Activated CD4-positive, alpha-beta memory T cell treated with anti-CD3 and anti-CD28 coated beads, Interleukin-2, amount 10 ng/mL, durations not matched to agents 7 days and 5 days (primary cell): ENCODE measurements at regions not wholly inside any gene's neighbourhood (a gene's known extent, or its start where the extent isn't known, plus 50 kb on each side); places are given as distances from the start of the nearest gene placed in this dataset.

Source experiments
- CTCF ChIA-PET: fragments of 350-600 bp; sonication (Branson Sonifier 250); formaldehyde crosslinking; loops from one replicate; lab custom pipeline; 2021; ENCODE audit warnings: antibody characterized with exemption, inconsistent platforms; lab: Charles Lee
- POLR2A ChIA-PET: fragments of 350-600 bp; sonication (Branson Sonifier 250); formaldehyde crosslinking; loops from one replicate; lab custom pipeline; 2021; ENCODE audit warnings: antibody characterized with exemption; lab: Charles Lee
- DNase-seq: peaks from one replicate; pipeline ENCODE4 v3.0.0-alpha.2; 2020
- H3K27ac Mint-ChIP-seq: one replicate; pipeline ENCODE4 v1.8.0; 2021; ENCODE audit warnings: mild to moderate bottlenecking, mixed read lengths
- H3K27me3 Mint-ChIP-seq: one replicate; pipeline ENCODE4 v1.8.0; 2021; ENCODE audit warnings: mixed read lengths
- H3K36me3 Mint-ChIP-seq: one replicate; pipeline ENCODE4 v1.8.0; 2021; ENCODE audit warnings: low read depth, mixed read lengths
- H3K4me1 Mint-ChIP-seq: one replicate; pipeline ENCODE4 v1.8.0; 2021; ENCODE audit warnings: mixed read lengths
- H3K4me3 Mint-ChIP-seq: one replicate; pipeline ENCODE4 v1.8.0; 2021; ENCODE audit warnings: mild to moderate bottlenecking, mixed read lengths
- H3K9me3 Mint-ChIP-seq: one replicate; pipeline ENCODE4 v1.8.0; 2021; ENCODE audit warnings: mixed read lengths

- CTCF ChIA-PET: interaction anchor here (0.7 kb wide), 1 partner anchor 264 kb away, joined by 3 read pairs; no protein-coding TSS in a partner anchor
- no peak overlapping the region for H3K4me3 Mint-ChIP-seq
- POLR2A ChIA-PET: no interaction called here
- no peaks in the 10 kb centered on the region for H3K9me3 Mint-ChIP-seq
- H3K27ac Mint-ChIP-seq: no peak overlapping the region
- DNase-seq: no peak
- peaks cover 2% of the 10 kb centered on the region for H3K27me3 Mint-ChIP-seq
- no peaks in the 10 kb centered on the region for H3K36me3 Mint-ChIP-seq
- peaks cover 4% of the 10 kb centered on the region for H3K4me1 Mint-ChIP-seq
Observed at GRCh38 chr12:127383281-127383680, 883.7 kb upstream of the TMEM132C start.

- no peaks in the 10 kb centered on the region for H3K9me3 Mint-ChIP-seq
- H3K4me1 Mint-ChIP-seq: no peaks in the 10 kb centered on the region
- no peak overlapping the region for H3K4me3 Mint-ChIP-seq
- POLR2A ChIA-PET: no interaction called here
- H3K36me3 Mint-ChIP-seq: no peaks in the 10 kb centered on the region
- no peak overlapping the region for H3K27ac Mint-ChIP-seq
- no peak for DNase-seq
- CTCF ChIA-PET: no interaction called here
- H3K27me3 Mint-ChIP-seq: no peaks in the 10 kb centered on the region
Observed at GRCh38 chr12:127386723-127387122, 880.2 kb upstream of the TMEM132C start.

GRCh38 chr12:127388985-127389384 lies 878.0 kb upstream of the TMEM132C start:
- H3K4me3 Mint-ChIP-seq: no peak overlapping the region
- DNase-seq: no peak
- no peaks in the 10 kb centered on the region for H3K27me3 Mint-ChIP-seq
- ChIA-PET POLR2A (no interaction called here), CTCF (no interaction called here)
- no peaks in the 10 kb centered on the region for H3K4me1 Mint-ChIP-seq
- H3K36me3 Mint-ChIP-seq: no peaks in the 10 kb centered on the region
- no peak overlapping the region for H3K27ac Mint-ChIP-seq
- no peaks in the 10 kb centered on the region for H3K9me3 Mint-ChIP-seq

- Mint-ChIP-seq H3K4me3 (no peak overlapping the region), H3K27me3 (no peaks in the 10 kb centered on the region), H3K27ac (no peak overlapping the region), H3K36me3 (no peaks in the 10 kb centered on the region), H3K4me1 (no peaks in the 10 kb centered on the region), H3K9me3 (no peaks in the 10 kb centered on the region)
- POLR2A ChIA-PET: no interaction called here
- no peak for DNase-seq
- CTCF ChIA-PET: interaction anchor here (1.0 kb wide), 1 partner anchor 9 kb away, joined by 5 read pairs; no protein-coding TSS in a partner anchor
Observed at GRCh38 chr12:127389923-127390322, 877.0 kb upstream of the TMEM132C start.

GRCh38 chr12:127393465-127393864 lies 873.5 kb upstream of the TMEM132C start:
- POLR2A ChIA-PET: no interaction called here
- CTCF ChIA-PET: no interaction called here

GRCh38 chr12:127393896-127394295 lies 873.1 kb upstream of the TMEM132C start:
- H3K9me3 Mint-ChIP-seq: no peaks in the 10 kb centered on the region
- H3K27me3 Mint-ChIP-seq: no peaks in the 10 kb centered on the region
- H3K4me1 Mint-ChIP-seq: no peaks in the 10 kb centered on the region
- POLR2A ChIA-PET: no interaction called here
- H3K27ac Mint-ChIP-seq: no peak overlapping the region
- H3K4me3 Mint-ChIP-seq: no peak overlapping the region
- no peaks in the 10 kb centered on the region for H3K36me3 Mint-ChIP-seq
- no peak for DNase-seq
- CTCF ChIA-PET: interaction anchor here (1.0 to 1.6 kb wide), 2 partner anchors 12 to 284 kb away, joined by 4 to 8 read pairs; no protein-coding TSS in a partner anchor

More at GRCh38 chr12:127393465-127393864, 873.5 kb upstream of the TMEM132C start:
- Mint-ChIP-seq H3K4me1 (no peaks in the 10 kb centered on the region), H3K9me3 (no peaks in the 10 kb centered on the region), H3K27me3 (no peaks in the 10 kb centered on the region), H3K27ac (no peak overlapping the region), H3K36me3 (no peaks in the 10 kb centered on the region), H3K4me3 (no peak overlapping the region)
- DNase-seq: no peak

GRCh38 chr12:127396734-127397133 lies 870.2 kb upstream of the TMEM132C start:
- Mint-ChIP-seq H3K4me3 (no peak overlapping the region), H3K9me3 (no peaks in the 10 kb centered on the region), H3K27me3 (no peaks in the 10 kb centered on the region), H3K4me1 (no peaks in the 10 kb centered on the region), H3K36me3 (no peaks in the 10 kb centered on the region), H3K27ac (no peak overlapping the region)
- POLR2A ChIA-PET: no interaction called here
- CTCF ChIA-PET: no interaction called here
- no peak for DNase-seq

- POLR2A ChIA-PET: no interaction called here
- no peak for DNase-seq
- H3K27ac Mint-ChIP-seq: no peak overlapping the region
- no peaks in the 10 kb centered on the region for H3K9me3 Mint-ChIP-seq
- H3K4me1 Mint-ChIP-seq: no peaks in the 10 kb centered on the region
- CTCF ChIA-PET: no interaction called here
- no peak overlapping the region for H3K4me3 Mint-ChIP-seq
- no peaks in the 10 kb centered on the region for H3K27me3 Mint-ChIP-seq
- H3K36me3 Mint-ChIP-seq: no peaks in the 10 kb centered on the region
Observed at GRCh38 chr12:127398016-127398710, 868.8 kb upstream of the TMEM132C start.

GRCh38 chr12:127399451-127399850 lies 867.5 kb upstream of the TMEM132C start:
- Mint-ChIP-seq H3K36me3 (no peaks in the 10 kb centered on the region), H3K4me1 (no peaks in the 10 kb centered on the region), H3K27ac (no peak overlapping the region), H3K4me3 (no peak overlapping the region), H3K27me3 (no peaks in the 10 kb centered on the region), H3K9me3 (no peaks in the 10 kb centered on the region)
- CTCF ChIA-PET: no interaction called here
- POLR2A ChIA-PET: no interaction called here
- no peak for DNase-seq

GRCh38 chr12:127400221-127400620 lies 866.7 kb upstream of the TMEM132C start:
- ChIA-PET POLR2A (no interaction called here), CTCF (no interaction called here)
- DNase-seq: no peak
- no peaks in the 10 kb centered on the region for H3K27me3 Mint-ChIP-seq
- no peak overlapping the region for H3K27ac Mint-ChIP-seq
- no peak overlapping the region for H3K4me3 Mint-ChIP-seq
- H3K36me3 Mint-ChIP-seq: no peaks in the 10 kb centered on the region
- no peaks in the 10 kb centered on the region for H3K9me3 Mint-ChIP-seq
- no peaks in the 10 kb centered on the region for H3K4me1 Mint-ChIP-seq

- no peak overlapping the region for H3K4me3 Mint-ChIP-seq
- POLR2A ChIA-PET: no interaction called here
- CTCF ChIA-PET: no interaction called here
- H3K4me1 Mint-ChIP-seq: no peaks in the 10 kb centered on the region
- H3K27ac Mint-ChIP-seq: no peak overlapping the region
- no peak for DNase-seq
- H3K36me3 Mint-ChIP-seq: no peaks in the 10 kb centered on the region
- no peaks in the 10 kb centered on the region for H3K27me3 Mint-ChIP-seq
- peaks cover 1% of the 10 kb centered on the region for H3K9me3 Mint-ChIP-seq
Observed at GRCh38 chr12:127401005-127401404, 866.0 kb upstream of the TMEM132C start.

- DNase-seq: no peak
- CTCF ChIA-PET: interaction anchor here (0.6 kb wide), 1 partner anchor 488 kb away, joined by 6 read pairs; no protein-coding TSS in a partner anchor
- H3K27me3 Mint-ChIP-seq: no peaks in the 10 kb centered on the region
- H3K9me3 Mint-ChIP-seq: peaks cover 2% of the 10 kb centered on the region
- H3K4me3 Mint-ChIP-seq: no peak overlapping the region
- no peak overlapping the region for H3K27ac Mint-ChIP-seq
- POLR2A ChIA-PET: no interaction called here
- H3K4me1 Mint-ChIP-seq: no peaks in the 10 kb centered on the region
- no peaks in the 10 kb centered on the region for H3K36me3 Mint-ChIP-seq
Observed at GRCh38 chr12:127401536-127401935, 865.4 kb upstream of the TMEM132C start.

- no peak overlapping the region for H3K27ac Mint-ChIP-seq
- H3K36me3 Mint-ChIP-seq: no peaks in the 10 kb centered on the region
- CTCF ChIA-PET: no interaction called here
Observed at GRCh38 chr12:127411166-127411915, 855.6 kb upstream of the TMEM132C start.

More at GRCh38 chr12:127411166-127411915, 855.6 kb upstream of the TMEM132C start:
- no peaks in the 10 kb centered on the region for H3K9me3 Mint-ChIP-seq
- H3K27me3 Mint-ChIP-seq: no peaks in the 10 kb centered on the region
- H3K4me1 Mint-ChIP-seq: no peaks in the 10 kb centered on the region
- POLR2A ChIA-PET: no interaction called here
- no peak for DNase-seq
- H3K4me3 Mint-ChIP-seq: no peak overlapping the region
